HG03571 (cell line): ENCODE measurements at regions not wholly inside any gene's neighbourhood (a gene's known extent, or its start where the extent isn't known, plus 50 kb on each side); places are given as distances from the start of the nearest gene placed in this dataset.

Experiments used
- ATAC-seq: cut with Tn5 transposase; IDR thresholded peaks from one replicate; pipeline ENCODE4 v1.9.1; 2021; ENCODE audit not compliant: unreplicated experiment

DNA sequence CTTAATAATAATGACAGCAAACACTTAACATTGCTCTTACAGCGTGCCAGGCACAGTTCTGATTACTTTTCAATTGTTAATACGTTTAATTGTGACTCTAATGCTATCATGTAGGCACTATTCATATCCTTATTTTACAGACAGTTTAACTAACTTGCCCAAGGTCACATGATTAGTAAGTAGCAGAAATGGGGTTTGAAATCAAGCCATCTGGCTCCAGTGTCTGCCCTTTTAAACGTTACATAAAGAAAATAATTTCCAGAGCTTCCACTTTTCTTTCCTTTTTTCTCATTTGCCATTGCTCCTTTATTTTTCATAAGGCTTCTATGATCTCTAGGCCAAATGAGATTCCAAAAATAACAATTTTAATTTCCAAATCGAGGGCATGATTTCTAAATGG lies 50.6 kb upstream of the IKZF2 start:
- ATAC-seq, result no peak

DNA sequence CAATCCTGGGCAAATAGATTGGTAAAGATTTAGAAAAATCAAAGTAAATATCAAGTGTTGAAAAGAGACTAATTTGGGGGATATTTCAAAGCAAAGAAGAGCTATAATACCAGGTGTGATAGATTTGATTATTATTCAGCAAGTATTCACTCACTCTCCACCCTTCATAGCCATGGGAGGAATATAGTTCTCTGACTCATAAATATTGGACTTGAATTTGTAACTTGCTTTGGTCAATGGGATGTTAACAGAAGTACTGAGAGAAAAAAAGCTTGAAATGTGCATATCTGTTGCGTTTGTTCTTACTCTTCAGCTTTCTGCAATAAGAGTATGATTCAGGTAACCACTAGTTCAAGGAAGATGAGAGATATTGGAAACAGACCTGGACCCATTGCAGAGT lies 54.5 kb upstream of the IKZF2 start:
- ATAC-seq, result no peak

DNA sequence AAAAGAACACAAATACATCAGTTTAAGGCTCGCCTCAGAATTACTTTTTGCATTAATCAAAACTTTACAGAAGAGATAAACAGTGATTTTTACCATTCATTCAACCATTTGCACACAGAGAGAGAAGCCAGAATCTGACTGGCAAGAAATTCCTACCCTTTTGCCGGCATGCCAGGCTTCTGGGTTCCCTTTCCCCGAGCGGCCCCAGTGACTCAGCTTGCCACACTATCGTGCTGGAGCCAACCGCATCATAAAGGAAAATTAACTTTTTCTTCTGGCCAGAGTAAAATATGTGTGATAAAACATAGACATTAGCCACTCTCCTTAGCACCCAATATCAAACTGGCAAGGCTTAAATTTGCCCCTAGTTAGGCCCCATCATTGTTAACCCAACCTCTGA lies 61.8 kb upstream of the IKZF2 start:
- ATAC-seq, result no peak

DNA sequence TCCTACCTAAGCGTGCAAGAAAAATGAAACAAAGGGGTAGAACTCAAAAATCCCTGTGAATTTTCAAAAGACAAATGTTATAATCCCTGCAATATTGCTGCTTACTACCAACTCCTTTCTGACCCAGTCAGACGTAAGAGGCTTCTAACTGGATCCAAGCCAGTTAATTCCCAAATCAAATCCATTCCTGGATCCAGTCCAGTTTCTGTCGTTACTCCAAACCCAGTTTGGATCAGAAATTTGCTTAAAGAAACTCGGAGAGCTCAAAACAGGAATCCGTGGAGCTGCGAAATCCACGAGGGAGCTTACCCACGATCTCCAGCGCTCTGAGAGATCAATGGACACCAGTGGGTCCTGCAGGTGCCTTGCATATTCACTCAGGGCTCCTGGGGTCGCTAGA lies 62.8 kb upstream of the IKZF2 start:
- ATAC-seq, result no peak

DNA sequence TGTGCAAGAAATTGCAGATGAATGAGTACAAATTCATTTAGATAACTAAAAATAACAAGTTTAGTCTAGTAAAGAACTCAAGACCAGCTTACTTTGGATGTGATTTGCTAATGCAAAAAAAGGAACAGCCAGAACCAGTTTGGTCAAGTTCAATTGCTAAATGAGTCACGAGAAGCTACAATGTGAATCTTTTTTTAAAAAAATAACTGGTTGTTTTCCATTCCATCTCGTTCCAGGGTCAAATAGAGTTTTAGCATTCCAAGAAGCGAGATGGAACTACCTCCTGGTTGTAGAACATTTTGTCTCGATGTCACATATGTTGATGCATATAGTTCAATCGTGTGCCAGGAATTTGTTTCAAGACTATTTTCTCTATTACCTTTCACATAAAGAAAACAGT lies 65.0 kb upstream of the IKZF2 start:
- ATAC-seq, result no peak

DNA sequence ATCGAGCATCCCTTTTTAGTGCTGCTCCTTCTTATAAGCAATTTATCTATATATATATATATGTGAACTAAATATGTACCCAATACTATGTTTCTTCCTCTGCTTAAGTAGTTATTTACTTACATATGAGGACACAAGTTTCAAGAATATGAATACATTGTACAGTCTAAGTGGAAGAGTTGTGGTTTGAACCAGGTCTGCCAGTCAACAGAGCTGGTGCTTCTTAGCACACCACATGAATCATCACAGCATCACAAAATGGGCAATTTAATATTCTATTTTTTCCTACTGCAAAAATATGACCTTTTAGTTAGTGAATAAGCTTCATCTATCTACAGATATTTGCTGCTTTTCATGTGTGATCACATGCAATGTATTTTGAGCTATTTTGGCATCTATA lies 64.4 kb upstream of the SPAG16 start:
- no peak for ATAC-seq

DNA sequence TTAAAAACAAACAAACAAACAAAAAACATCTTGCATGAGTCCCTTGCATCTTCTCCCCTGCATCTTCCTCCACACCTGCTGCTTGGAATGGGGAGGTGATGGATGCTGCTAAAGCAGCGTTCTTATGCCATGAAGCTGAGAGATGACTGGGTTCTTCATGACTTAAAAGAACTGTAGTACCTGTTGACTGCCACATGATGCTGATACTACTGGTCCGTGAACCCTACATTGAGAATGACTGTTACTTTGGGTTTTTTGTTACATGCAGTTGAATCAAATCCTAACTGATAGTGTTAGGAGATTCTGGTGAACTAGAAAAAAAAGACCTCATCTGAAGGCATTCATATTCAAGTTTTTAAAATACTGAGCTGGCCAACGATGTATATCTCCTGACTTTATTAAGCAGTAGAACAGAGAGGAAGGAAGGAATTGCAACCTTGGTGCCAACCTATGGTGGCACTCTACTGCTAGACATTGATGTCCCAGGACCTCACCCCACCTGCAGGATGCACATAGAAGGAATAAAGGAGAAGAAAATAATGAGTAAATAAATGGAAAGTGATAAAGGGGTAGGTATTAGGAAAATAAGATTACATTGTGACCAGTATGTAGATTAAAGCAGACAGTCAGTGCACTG lies 63.2 kb upstream of the SPAG16 start:
- ATAC-seq, result no peak

DNA sequence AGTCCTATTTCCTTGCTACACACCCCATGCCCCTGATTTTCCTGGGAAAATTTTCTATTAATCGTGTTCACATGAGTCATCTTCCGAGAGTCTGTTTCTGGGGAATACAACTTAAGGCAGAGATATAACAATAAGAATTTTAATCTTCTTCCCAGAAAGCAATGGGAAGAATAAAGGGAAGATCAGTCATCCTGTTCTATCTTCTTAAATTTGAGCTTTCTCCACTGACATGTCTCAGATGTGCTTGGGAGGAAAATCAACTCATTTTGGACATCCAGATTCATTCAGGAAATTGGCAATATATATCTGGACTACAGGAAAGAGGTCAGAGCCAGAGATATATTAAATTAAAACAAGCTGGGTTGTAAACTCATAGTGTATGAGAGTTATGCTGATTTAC lies 62.3 kb upstream of the SPAG16 start:
- no peak for ATAC-seq

DNA sequence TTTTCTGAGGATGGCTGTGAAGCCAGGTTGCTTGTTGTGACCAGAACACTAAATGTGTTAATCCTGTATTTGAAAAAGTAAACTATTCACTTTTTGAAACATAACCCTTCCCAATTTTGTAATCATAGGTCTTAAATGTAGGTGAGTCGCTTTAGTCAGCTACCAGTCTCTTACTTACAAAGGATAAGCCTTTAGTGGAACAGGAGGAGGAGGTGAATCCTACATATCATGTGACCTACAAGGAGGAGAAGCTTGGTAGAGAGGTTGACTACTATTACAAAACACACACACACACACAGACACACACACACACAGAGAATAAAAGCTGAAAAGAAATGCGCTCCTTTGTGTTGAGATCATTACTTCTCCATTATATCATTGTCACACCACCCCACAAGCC lies 59.9 kb upstream of the SPAG16 start:
- no peak for ATAC-seq

DNA sequence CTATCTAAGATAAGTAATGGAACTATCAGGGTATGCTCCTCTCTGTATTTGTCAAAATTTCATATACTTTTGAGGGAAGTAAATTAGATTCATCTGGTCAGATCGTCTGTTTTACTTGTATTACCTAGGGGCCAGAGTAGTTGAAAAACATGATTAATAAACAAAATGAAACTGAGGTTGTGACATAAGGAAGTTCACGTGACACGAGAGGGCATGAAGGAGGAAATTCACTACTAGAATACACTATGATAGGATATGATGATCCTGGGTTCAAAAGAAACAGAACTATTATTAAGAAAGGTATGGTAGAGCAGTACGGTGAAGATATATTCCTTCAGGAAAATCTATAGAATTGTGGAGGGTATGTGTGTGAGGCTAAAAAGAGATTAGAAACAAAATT lies 58.4 kb upstream of the SPAG16 start:
- no peak for ATAC-seq

DNA sequence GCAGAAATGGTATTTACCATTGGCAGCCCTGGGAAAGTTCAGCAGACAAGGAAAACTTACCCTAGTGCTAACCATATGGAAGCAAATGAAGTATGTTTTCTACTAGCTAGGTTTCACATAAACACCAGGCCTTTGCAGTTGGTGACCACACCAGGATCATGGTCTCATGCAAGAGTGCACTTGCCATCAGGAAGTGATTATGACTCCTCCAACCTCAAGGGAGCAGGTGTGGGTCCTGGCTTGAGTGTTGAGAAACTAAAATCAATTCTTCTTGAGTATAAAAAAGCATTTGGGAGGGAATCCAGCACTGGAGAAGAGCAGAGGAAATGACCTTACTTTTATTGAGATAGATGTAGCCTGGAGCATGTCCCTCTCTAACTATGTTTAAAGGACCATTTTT lies 56.8 kb upstream of the SPAG16 start:
- ATAC-seq, result peak; percentile 91

DNA sequence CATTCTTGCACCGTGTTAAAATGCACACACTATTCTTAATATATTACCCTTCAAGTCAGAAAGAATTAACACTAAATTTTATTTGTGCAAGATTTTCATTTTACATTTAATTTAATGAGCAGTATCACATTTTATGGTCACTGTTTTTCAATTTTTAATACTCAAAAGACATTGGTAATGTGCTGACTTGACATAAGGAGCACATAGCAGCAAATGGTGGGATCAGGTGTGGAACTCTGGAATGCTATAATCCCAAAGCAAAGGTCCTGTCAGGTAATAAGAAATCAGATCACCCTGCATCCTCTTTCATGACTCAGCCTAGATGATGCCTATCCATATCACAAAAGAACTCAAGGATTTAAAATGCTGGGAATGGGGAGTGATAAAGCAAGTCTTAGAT lies 55.6 kb upstream of the SPAG16 start:
- ATAC-seq, result no peak

DNA sequence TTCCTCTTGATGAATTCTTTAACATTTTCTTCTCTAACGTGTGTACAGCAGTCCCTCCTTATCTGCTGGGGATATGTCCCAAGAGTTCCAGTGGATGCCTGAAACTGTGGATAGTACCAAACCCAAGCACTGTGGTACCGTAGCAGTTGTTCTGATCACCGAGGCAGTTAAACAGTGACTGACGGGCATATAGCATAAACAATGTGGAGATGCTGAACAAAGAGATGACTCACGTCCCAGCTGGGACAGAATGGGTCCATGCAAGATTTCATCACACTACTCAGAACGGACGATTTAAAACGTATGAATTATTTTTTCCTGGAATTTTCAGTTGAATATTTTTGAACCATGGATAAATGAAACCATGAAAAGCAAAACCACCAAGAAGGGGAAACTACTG lies 54.5 kb upstream of the SPAG16 start:
- peak; percentile 21 for ATAC-seq

DNA sequence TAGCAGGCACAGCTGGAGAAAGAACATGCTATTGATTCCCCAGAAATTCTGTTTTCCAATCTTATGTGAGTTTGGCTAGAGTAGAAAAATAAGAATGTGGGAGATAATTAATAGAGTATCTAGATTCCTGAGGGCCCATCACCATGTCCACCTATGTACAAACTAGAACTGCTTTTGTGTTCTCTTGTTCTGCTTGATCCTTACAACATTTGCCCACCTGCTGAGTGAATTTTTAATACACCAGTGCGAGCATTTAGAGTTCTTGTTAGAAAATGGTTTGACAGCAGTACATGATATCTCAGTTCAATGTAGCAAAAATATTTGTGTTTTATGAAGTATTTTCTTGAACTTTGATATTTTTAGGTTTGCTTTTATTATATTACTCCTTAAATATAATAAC lies 52.3 kb upstream of the SPAG16 start:
- ATAC-seq, result no peak

DNA sequence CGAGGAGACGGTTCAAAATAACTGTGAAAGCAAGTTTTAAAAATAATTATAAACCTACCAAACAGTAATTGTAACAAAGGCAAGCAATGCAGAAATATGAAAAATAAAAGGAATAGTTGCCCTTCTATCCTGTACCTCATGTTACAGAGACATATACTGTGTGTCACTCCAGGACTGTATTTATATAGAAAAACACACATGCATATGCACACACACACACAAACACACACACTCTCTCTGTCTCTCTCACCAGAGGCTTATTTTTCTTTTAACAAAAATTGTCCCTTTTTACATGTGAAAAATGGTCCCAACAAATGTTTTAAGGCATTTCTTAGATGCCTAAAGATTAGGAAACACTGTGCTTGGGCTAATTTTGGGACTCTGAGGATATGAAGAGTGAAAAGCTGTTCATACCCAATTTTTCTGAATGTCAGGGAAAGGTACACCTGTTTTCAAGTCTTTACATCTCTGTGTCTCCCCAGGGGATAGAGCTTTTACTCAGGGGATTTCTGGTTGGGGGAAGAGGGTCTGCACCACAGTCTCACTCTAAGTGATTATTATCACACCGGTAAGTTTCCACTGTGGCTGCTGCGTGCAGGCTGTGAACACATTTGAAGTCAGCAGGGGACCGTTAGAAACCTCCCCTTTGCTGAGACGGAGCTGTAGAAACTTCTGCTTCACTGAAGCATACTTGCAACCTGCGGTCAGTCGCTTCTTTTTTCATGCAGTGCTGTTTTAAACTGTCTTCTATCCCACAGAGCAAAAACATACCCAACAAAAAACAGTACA lies 51.4 kb upstream of the SPAG16 start:
- peak; percentile 90 for ATAC-seq

DNA sequence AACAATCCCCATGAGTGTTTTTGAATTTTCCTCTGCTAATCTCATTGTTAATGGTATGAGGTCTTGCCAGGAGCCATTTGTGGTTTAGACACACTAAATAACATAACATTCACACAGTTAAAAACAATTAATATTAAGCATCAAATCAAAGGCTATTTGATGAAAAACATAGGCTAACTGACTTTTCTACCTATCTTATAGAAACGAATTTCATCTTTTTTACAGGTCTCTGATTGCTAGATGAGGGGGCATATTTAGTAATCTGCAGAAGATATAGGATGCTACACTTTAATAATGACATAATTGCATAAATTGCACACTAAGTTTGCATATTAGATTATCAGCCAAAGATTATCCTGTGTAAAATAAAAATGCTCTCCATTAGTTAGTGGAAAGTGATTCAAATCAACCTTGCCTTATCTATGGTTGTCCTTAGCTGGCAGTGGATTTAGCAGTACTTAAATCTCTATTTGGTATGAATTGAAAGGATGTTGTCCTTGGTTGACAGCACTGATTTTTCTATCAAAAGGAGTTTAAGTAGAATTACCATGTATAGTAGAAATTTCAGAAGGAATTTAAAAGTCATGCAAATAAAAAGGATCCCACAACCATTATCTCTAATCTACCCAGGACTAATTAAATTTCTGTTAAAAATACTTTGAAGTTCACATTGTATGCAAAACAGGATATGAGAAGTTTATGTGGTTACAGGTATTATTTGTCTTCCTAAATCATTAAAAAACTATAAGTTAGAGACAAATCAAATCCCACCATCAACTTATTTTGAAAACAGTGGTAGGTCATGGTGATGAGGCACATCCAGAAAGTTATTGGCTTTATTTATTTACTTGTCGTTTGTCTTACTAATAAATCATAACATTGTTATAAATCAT lies 50.6 kb upstream of the SPAG16 start:
- no peak for ATAC-seq
